Fibroblast of peridontal ligament (primary cell): ENCODE measurements at regions not wholly inside any gene's neighbourhood (a gene's known extent, or its start where the extent isn't known, plus 50 kb on each side); places are given as distances from the start of the nearest gene placed in this dataset.

ENCODE experiments used
- DNase-seq: peaks from one replicate; pipeline ENCODE4 v3.0.0-alpha.2; 2010; ENCODE audit errors: extremely low read depth

GRCh38 chr7:121810831-121811672 lies 61.9 kb upstream of the PTPRZ1 start:
- DNase-seq: no peak

DNA sequence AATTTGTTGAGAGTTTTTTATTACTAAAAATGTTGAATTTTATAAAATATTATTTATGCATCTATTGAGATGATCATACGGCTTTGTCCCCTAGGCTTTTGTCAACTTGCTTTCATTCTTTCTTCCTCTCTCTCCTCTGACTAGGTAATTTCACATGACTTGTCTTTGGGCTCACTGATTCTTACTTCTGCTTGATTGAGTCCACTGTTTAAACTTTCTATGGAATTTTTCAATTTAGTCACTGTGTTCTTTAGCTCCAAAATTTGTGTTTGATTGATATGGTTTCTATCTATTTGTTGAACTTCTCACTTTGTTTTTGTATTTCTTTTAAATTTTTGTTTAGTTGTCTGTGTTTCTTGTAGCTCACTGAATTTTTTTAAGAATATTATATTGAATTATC lies 65.9 kb upstream of the PTPRZ1 start:
- no peak for DNase-seq

GRCh38 chr7:121803039-121803438 lies 69.9 kb upstream of the PTPRZ1 start:
- DNase-seq: no peak

- DNase-seq: no peak
Measured at GRCh38 chr7:121800916-121801675, 71.9 kb upstream of the PTPRZ1 start.

GRCh38 chr7:121798896-121799295 lies 74.1 kb upstream of the PTPRZ1 start:
- no peak for DNase-seq

DNA sequence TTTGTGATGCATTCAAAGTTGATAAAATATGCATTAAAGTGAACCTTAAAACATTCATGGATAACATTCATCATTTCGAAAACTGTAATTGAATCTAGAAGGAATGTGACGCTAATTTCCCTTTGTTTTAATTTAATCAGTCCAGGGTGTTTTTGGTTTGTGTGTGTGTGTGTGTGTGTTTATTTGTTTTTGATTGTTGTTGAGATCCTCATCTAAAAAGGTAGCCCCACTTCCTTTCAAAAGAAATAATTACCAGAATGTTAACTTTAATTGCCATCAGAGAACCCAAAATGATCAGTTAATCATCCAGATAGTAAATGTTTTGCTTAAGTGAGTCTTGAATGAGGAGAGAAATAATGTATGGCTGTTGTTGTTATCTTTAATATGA lies 74.5 kb upstream of the PTPRZ1 start:
- DNase-seq: no peak

DNA sequence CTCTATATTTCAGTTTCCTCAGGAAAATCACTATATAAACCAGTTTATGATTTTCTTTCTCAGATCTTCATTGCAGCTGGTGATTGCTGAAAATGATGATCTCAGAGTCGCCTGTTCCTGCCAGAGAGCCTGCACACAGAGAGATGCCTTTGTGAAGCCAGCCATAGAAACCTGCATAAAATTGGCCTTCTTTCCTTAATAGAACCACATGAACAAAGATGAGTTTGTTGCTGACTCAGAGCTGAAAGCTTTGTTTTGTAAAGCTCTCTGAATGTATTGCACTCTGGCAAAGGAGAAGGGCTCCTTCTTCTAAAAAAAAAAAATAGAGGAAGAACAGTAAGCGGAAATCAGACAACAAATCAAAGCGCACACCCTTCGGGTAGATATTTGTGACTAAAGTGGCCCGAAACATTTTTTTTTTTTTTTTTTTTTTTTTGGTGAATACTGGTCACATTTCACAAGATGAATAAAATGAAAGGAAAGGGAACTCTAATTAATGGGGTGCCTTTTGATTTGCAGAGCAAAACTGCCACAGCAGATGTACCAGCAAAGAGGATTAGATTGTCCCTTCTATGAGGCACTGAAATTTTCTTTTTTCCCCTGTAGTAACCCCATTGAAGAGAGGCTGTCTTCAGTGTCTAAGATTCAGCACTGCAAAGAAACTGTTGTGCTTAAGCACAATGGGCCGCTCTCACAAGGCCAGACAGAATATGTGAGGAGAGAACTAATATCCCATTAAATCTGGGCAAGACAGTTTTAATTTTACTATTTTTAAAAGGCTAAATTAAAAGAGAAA lies 75.1 kb upstream of the PTPRZ1 start:
- DNase-seq: no peak

GRCh38 chr7:121796936-121797656 lies 75.9 kb upstream of the PTPRZ1 start:
- DNase-seq: no peak

DNA sequence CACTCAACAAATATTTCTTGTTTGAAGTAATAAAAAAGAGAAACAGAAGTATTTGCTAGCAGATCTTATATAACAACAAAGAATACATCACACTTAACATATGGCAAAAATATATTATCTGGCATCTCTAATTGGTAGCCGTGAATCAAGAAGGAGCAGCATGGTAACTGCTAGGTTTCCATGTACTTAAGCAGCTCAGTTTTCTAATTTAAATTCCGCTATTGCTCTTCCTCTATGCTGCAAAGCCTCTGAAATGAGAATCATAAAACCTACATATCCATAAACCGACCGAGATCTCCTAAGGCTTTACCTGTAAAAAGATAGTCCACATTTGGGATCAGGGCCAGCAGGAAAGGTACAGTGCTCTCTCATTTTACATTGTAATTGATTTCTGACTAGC lies 76.6 kb upstream of the PTPRZ1 start:
- no peak for DNase-seq

GRCh38 chr7:121795736-121796135 lies 77.2 kb upstream of the PTPRZ1 start:
- DNase-seq: no peak

DNA sequence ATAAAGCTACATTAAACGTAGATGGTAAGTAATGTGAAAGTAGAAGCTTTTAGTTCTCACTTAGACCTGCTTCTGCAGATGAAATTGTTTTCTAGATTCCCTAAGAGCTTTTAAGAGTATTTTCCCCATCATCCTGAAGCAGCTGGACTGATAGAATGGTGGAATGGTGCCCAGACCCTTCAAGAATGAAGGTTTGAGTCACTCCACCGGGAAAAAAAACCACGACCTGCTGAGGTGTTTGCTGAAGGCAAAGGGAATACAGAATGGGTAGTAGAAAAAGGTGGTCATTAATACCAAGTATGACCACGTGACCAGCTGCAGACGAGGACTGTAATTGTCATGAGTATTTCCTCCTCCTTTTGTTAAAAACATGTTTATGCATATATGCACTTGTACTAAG lies 79.2 kb upstream of the PTPRZ1 start:
- no peak for DNase-seq

DNA sequence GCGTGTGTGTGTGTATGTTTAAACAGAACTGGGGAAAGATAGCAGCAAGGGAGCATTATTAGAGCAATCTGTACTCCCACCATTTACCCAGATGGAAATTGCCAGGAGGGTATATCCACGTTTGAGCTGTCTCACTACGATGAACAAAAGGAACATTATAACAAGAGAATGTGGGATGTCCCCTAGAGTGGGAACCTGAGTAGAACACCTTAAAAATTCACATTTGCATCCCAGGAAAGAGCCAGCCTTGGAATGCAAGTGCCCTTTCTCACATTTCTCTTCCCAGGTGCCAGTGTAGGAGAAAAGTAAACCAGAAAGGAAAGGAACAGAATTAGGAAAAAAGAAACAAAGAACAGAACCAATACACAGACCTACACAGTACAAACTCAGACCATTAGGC lies 95.3 kb upstream of the PTPRZ1 start:
- no peak for DNase-seq

DNA sequence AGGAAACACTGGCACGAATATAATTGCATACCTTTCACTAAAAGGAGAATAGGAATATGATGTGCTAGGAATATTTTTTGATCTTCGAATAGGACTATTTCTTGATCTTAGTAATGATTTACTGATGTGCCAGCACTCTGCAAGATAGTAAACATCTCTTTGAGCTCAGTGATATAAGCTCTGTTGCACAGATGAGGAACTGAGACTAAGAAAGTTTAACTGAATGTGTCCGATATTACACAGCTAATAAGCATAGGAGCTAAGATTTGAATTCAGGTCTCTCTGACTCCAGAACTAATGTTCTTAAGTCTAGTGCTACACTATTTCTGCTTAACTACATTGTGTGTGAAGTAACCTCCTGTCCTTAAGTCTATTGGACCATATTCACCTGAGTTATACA lies 98.4 kb upstream of the PTPRZ1 start:
- no peak for DNase-seq

DNA sequence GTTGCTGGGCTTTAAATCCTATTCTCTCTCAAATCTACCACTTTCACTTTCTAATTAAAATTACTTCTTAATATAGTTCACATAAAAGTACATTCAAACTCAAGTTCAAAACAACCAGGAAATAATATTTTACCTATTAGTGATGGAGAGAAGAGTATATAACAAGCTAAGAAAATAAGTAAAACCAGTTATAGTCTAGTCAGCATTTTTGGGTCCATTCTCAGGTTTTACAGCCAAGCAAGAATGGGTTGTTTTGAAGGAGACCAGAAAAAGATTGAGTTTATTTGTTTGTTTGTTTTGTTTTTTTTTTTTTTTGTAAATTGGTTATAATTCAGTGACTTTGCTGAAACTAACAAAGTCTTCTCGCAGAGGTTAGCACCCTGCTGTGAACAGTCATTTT lies 106.3 kb upstream of the PTPRZ1 start:
- DNase-seq: no peak

DNA sequence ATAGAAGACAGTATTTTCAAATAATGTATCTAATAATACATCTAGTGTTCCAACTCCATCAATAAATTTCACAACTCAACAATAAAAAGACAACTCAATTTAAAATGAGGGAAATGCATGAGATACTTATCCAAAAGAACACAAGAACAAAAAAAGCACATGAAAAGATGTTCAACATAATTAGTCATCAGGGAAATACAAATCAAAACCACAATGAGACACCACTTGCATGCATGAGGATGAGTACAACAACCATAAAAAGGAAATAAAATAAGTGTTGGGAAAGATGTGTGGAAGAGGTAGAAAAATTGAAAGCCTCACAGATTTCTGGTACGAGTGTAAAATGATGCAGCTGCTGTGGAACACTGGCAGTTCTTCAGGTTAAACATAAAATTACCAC lies 111.6 kb upstream of the PTPRZ1 start:
- no peak for DNase-seq

- no peak for DNase-seq
Measured at GRCh38 chr7:121755818-121756552, 117.0 kb upstream of the PTPRZ1 start.

DNA sequence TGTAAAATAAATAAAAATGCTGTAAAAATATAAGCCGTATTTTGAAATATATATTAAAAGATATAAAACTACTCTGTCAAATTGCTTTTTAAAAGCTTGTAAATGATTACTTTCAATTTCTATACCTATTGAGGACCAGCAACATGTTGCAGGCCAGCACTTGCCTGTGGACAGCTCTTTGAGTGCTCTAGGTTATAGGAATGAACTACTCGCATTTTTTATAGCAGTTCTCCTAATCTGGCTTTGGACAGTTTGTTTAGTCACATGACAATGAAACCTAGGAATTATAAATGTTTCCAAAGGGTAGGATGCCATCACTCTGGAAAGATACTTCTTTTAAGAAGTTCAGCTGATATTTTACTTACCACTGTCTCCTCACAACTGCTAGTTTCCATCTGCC lies 117.7 kb upstream of the PTPRZ1 start:
- DNase-seq: no peak

DNA sequence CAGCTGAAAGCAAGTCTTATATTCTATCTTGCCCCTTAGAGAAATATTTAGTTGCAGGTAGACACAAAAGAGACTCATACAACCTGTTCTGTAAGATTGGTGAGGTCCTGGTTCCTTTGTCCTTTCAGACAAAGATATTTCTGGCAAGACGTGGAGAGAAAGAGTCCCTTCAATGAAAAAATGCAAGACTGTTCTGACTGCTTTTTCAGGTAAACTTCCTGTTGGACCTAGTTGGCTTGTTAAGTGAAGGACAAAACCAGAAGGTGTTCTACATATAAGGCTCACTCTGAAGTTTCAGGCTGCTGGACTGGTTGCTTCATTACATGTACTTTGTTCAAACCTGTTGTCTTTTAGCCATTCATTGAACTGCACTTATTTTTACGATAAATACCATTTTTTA lies 119.0 kb upstream of the PTPRZ1 start:
- DNase-seq: no peak

DNA sequence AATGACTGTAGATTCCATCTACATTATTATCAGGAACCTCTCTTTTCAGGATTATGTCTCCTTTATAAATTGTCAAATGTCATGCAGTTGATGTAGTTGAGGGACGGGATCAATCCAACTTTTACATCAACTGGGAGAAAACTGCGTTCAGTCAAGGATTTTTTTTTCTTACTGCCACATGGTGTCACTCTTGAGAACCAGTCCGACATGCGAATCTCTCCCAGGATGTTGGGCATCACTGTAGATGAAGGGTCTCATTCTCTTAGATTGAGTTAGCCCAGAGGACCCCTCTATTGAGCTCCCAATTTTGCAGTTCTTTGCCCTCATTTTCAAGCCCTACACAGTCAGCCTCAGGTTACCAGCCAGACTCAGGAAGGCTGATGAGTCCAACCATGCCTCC lies 120.3 kb upstream of the PTPRZ1 start:
- peak; percentile 16 for DNase-seq

GRCh38 chr7:121748546-121748945 lies 124.4 kb upstream of the PTPRZ1 start:
- DNase-seq: no peak

- DNase-seq: no peak
Measured at GRCh38 chr7:121745856-121746255, 127.1 kb upstream of the PTPRZ1 start.
